ENCODE measurements at regions not wholly inside any gene's neighbourhood (a gene's known extent, or its start where the extent isn't known, plus 50 kb on each side); places are given as distances from the start of the nearest gene placed in this dataset.
A peak's percentile ranks its signal among the peaks of the same experiment; 100 is the strongest.

DNA sequence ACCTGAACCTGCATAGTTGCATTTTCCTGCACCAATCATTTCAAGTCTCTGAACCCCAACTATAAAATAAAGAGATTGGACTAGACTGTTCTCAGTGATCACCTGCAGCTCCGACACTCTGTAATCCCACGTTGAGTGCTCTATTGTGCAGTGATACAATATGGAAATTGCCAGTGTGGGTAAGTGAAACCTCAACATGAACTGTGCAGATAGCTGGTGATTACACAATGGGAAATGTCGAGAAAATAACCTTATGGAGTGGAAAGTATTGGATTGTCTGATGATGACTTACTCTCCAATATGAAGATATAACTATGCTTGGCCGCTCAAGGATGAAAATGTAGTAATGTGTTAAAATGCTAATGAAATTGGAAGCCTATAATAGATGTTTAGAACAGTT is 293.1 kb upstream of the BRINP1 start:
- TF ChIP-seq, protein P1, sequence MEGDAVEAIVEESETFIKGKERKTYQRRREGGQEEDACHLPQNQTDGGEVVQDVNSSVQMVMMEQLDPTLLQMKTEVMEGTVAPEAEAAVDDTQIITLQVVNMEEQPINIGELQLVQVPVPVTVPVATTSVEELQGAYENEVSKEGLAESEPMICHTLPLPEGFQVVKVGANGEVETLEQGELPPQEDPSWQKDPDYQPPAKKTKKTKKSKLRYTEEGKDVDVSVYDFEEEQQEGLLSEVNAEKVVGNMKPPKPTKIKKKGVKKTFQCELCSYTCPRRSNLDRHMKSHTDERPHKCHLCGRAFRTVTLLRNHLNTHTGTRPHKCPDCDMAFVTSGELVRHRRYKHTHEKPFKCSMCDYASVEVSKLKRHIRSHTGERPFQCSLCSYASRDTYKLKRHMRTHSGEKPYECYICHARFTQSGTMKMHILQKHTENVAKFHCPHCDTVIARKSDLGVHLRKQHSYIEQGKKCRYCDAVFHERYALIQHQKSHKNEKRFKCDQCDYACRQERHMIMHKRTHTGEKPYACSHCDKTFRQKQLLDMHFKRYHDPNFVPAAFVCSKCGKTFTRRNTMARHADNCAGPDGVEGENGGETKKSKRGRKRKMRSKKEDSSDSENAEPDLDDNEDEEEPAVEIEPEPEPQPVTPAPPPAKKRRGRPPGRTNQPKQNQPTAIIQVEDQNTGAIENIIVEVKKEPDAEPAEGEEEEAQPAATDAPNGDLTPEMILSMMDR (IDR thresholded peaks at IDR 0.05; ENCODE audit: insufficient read depth, low read length, poor library complexity, severe bottlenecking) = no peak
- Histone ChIP-seq H3K36me3 (ENCODE audit: control insufficient read depth, insufficient read depth, low read length) (no peaks in the 10 kb centered on the region), H3K4me3 (ENCODE audit: low read depth, low read length) (no peak overlapping the region), H3K27me3 (ENCODE audit: control insufficient read depth, insufficient read depth, low read length) (no peaks in the 10 kb centered on the region)
- no peak for DNase-seq (ENCODE audit: low read depth)

DNA sequence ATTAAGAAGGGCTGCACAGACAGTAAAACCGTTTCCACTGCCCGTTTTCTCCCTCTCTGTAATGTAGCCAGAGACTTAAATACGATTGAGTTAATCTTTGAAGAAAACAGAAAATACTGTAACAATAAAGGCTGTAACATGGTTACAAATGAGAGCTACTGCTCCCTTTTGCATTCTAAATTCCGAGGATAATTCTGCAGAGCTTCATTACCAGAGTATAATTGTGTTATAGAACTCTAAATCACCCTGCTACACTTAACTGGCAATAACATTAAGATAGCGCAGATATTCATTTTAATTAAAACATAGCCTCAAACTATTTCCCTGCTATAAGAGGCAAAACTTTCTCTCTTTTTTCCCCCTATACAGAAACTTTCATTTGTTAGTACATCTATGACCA is 283.7 kb upstream of the BRINP1 start:
- Histone ChIP-seq H3K27me3 (ENCODE audit: control insufficient read depth, insufficient read depth, low read length) (no peaks in the 10 kb centered on the region), H3K4me3 (ENCODE audit: low read depth, low read length) (no peak overlapping the region), H3K36me3 (ENCODE audit: control insufficient read depth, insufficient read depth, low read length) (no peaks in the 10 kb centered on the region)
- TF ChIP-seq, protein P1 (IDR thresholded peaks at IDR 0.05; ENCODE audit: insufficient read depth, low read length, poor library complexity, severe bottlenecking) = no peak
- DNase-seq (ENCODE audit: low read depth) = no peak

DNA sequence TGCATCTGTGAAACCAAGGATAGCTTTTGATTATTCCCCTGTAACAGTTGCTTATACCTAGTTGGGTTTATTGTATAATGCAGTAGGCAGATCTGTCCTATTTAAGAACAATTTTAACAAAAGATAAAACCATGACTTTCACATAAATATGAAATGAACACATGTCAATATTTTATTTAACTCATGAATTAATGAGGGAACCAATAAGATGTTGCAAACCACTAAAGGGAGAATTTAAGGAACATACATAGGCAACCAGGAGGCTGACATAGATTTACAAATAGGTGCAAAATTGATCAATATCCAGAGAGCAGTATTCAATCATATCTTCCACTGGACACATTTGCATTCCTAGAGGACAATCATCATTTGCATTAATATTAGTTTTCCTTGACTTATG is 280.0 kb upstream of the BRINP1 start:
- no peaks in the 10 kb centered on the region for H3K27me3 ChIP-seq (ENCODE audit: control insufficient read depth, insufficient read depth, low read length)
- no peak for DNase-seq (ENCODE audit: low read depth)
- no peaks in the 10 kb centered on the region for H3K36me3 ChIP-seq (ENCODE audit: control insufficient read depth, insufficient read depth, low read length)
- H3K4me3 ChIP-seq (ENCODE audit: low read depth, low read length) = no peak overlapping the region
- TF ChIP-seq, protein P1 (IDR thresholded peaks at IDR 0.05; ENCODE audit: insufficient read depth, low read length, poor library complexity, severe bottlenecking) = no peak

DNA sequence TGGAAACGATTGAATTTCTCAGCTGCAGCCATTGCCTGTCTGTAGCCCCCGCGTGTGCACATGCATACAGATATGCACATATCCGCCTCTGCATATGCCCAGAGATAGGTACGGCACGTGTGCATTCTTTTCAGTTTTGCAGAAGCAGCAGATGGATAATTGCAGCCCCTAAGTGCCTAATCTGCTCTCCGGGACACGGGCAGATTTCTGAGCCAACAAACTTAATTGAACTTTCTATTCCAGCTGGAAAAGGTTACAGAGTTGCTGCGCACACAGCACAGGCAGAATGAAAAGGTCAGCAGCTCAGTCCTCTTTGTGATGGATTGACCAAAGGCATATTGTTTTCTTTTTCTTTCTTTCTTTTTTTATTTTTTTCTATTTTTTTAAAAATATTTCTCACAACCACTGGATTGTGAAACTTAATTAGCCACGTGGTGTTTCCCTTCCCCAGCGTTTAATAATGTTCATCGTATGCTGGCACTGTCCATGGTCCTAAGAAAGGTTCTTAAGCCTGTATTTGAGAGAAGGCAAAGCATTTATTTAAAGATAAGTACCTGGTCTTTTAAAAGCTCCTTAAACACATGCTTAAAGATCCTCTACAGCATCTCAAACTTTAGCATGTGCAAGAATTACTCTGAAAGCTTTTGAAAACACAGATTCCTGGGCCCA is 270.2 kb upstream of the BRINP1 start:
- DNase-seq (ENCODE audit: low read depth) = peak; percentile 9
- Histone ChIP-seq H3K27me3 (ENCODE audit: control insufficient read depth, insufficient read depth, low read length) (no peaks in the 10 kb centered on the region), H3K36me3 (ENCODE audit: control insufficient read depth, insufficient read depth, low read length) (no peaks in the 10 kb centered on the region), H3K4me3 (ENCODE audit: low read depth, low read length) (no peak overlapping the region)
- TF ChIP-seq, protein P1 (IDR thresholded peaks at IDR 0.05; ENCODE audit: insufficient read depth, low read length, poor library complexity, severe bottlenecking) = no peak

DNA sequence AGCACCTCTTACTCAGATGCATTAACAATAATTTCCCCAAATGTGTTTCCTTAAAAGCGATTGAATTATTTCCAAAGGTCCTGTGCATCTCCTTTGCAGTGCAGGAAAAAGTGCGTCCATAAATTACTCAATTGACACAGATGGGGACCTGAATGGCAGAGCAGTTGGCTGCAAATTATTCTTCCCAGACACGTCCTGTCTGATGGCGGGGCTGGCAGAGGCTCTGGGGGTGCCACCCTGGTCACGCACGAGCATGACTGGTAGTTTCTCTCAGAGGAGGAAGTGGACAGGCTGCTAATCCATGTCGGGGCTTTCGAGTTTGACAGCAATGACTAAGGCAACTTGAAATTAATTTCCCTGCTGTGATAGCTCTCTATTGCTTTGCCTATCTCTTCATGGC is 264.8 kb upstream of the BRINP1 start:
- Histone ChIP-seq H3K27me3 (ENCODE audit: control insufficient read depth, insufficient read depth, low read length) (no peaks in the 10 kb centered on the region), H3K4me3 (ENCODE audit: low read depth, low read length) (no peak overlapping the region), H3K36me3 (ENCODE audit: control insufficient read depth, insufficient read depth, low read length) (no peaks in the 10 kb centered on the region)
- DNase-seq (ENCODE audit: low read depth) = no peak
- TF ChIP-seq, protein P1 (IDR thresholded peaks at IDR 0.05; ENCODE audit: insufficient read depth, low read length, poor library complexity, severe bottlenecking) = no peak

DNA sequence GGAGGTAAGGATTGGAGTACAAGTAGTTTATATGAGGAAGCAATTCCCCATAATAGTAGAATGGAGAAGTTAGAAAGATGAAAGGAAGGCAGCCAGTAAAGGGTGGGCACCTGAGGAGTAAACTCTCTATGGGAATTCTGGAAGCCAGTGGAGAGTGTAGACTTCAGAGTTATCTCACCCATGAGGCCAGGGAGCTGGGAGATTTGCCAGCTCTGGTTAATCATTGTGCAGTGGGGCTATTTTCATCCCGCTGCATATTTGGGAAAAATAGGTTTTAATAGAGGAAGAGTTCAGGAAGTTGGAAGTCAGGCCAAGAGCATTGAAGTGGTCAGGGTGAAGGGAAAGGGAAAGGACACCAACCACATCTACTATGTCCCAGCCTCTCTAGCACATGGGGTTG is 242.3 kb upstream of the BRINP1 start:
- TF ChIP-seq, protein P1 (IDR thresholded peaks at IDR 0.05; ENCODE audit: insufficient read depth, low read length, poor library complexity, severe bottlenecking) = no peak
- H3K27me3 ChIP-seq (ENCODE audit: control insufficient read depth, insufficient read depth, low read length) = no peaks in the 10 kb centered on the region
- no peak for DNase-seq (ENCODE audit: low read depth)
- no peaks in the 10 kb centered on the region for H3K36me3 ChIP-seq (ENCODE audit: control insufficient read depth, insufficient read depth, low read length)
- H3K4me3 ChIP-seq (ENCODE audit: low read depth, low read length) = no peak overlapping the region

Measured in kidney epithelial cell (primary cell).